Astrocyte of the spinal cord (primary cell): ENCODE measurements at regions not wholly inside any gene's neighbourhood (a gene's known extent, or its start where the extent isn't known, plus 50 kb on each side); places are given as distances from the start of the nearest gene placed in this dataset.

Source experiments
- DNase-seq: peaks from one replicate; pipeline ENCODE4 v3.0.0; 2011; ENCODE audit warnings: low read depth, low spot score
- H3K4me3 ChIP-seq: 2 replicates; pipeline ENCODE4 v1.5.1; 2011; ENCODE audit warnings: low read depth, mild to moderate bottlenecking, low read length, moderate library complexity
- in situ Hi-C: cut with HindIII; loops from 2 replicates; pipeline ENCODE4 v1.10.0; 2017; ENCODE audit warnings: low sequenced_read_pairs
- TF ChIP-seq, protein P1 (sequence below): IDR thresholded peaks from 2 replicates; pipeline ENCODE4 v1.5.1; 2012; ENCODE audit warnings: low read depth, mild to moderate bottlenecking, low read length, inconsistent platforms

DNA sequence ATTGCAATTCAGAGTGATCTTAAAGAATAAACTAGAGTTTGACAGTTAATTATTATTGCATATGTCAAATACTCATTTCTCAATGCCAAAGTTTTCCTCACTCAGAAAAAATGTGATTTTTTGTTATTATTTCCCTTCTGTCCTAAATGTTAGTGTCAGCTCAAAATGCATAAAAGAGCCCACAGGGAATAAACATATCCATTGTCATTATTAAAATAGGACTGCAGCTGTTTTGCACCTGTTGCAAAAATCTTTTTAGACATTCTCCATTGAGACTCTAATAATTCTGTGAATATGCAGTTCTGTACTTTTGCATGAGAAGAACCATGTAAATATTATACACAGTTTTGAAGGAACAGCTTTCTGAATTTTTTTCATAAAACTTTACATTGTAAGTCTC lies 540.0 kb upstream of the SLC39A10 start:
- TF ChIP-seq, protein P1, sequence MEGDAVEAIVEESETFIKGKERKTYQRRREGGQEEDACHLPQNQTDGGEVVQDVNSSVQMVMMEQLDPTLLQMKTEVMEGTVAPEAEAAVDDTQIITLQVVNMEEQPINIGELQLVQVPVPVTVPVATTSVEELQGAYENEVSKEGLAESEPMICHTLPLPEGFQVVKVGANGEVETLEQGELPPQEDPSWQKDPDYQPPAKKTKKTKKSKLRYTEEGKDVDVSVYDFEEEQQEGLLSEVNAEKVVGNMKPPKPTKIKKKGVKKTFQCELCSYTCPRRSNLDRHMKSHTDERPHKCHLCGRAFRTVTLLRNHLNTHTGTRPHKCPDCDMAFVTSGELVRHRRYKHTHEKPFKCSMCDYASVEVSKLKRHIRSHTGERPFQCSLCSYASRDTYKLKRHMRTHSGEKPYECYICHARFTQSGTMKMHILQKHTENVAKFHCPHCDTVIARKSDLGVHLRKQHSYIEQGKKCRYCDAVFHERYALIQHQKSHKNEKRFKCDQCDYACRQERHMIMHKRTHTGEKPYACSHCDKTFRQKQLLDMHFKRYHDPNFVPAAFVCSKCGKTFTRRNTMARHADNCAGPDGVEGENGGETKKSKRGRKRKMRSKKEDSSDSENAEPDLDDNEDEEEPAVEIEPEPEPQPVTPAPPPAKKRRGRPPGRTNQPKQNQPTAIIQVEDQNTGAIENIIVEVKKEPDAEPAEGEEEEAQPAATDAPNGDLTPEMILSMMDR = no peak

DNA sequence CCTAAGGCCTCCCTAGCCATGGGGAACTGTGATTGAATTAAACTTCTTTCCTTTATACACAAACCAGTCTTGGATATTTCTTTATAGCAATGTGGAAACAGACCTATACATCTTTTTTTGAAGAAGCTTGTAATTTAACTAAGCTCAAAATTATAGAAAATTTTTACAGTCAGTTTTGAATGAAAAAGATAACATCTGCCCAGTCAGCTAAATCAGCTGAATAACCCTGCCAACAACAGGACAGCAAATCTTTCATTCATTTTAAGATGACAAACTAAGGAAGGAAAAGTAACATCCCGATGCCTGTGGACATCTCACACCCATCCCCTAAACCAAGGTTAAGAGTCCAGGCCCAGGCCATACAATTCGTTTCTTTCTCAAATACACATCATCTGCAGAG lies 541.3 kb upstream of the SLC39A10 start:
- TF ChIP-seq, protein P1 = no peak
- no peak overlapping the region for H3K4me3 ChIP-seq
- in situ Hi-C loops = no loop called here
- no peak for DNase-seq

More for the DNA sequence above, 540.0 kb upstream of the SLC39A10 start:
- no peak overlapping the region for H3K4me3 ChIP-seq
- no peak for DNase-seq
- in situ Hi-C loops = no loop called here

DNA sequence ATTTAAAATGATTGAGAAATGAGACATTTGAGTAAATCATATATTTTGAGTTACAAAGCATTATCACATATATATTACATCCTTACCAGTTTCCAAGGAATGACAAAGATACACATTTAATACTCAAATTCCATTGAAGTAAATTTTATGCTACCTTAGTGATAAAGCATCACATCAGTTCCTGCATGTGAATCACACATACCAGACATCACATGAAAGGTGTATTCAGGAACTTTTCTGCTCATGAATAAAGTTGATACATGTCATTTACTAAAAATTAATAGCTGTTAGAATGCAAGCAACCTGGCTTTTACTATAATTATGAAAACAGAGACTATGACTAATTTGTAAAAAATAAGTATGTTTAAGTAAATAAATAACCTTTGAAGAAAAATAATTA lies 548.8 kb upstream of the SLC39A10 start:
- H3K4me3 ChIP-seq = no peak overlapping the region
- in situ Hi-C loops = no loop called here
- DNase-seq = no peak
- TF ChIP-seq, protein P1 = no peak

DNA sequence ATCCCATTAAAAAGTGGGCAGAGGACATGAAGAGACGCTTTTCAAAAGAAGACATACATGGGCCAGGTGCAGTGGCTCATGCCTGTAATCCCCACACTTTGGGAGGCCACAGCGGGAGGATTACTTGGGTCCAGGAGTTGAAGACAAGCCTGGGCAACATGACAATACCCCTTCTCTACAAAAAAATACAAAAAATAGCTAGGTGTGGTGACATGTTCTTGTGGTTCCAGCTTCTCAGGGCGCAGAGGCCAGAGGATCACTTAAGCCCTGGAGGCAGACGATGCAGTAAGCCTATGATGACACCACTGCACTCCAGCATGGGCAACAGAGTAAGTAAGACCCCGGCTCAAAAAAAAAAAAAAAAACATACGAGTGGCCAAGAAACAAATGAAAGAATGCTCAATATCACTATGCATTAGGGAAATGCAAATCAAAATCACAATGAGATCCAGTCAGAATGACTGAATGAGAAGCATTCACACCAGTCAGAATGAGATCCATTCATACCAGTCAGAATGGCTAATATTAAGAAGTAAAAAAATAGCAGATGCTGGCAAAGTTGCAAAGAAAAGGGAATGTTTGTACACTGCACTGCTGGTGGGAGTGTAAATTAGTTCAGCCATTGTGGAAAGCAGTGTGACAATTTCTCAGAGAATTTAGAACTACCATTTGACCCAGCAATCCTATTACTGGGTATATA lies 550.2 kb upstream of the SLC39A10 start:
- no peak overlapping the region for H3K4me3 ChIP-seq
- in situ Hi-C loops = no loop called here
- no peak for DNase-seq
- TF ChIP-seq, protein P1 = no peak

DNA sequence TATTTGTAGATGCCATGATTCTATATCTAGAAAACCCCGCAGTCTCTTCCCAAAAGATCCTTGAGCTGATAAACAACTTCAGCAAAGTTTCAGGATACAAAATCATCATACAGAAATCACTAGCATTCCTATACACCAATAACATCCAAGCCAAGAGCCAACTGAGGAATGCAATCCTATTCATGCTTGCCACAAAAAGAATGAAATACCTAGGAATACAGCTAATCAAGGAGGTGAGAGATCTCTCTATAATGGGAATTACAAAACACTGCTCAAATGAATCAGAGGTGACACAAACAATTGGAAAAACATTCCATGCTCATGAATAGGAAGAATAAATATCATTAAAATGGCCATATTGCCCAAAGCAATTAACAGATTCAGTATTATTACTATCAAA lies 551.4 kb upstream of the SLC39A10 start:
- in situ Hi-C loops = no loop called here
- TF ChIP-seq, protein P1 = no peak
- H3K4me3 ChIP-seq = no peak overlapping the region
- no peak for DNase-seq

DNA sequence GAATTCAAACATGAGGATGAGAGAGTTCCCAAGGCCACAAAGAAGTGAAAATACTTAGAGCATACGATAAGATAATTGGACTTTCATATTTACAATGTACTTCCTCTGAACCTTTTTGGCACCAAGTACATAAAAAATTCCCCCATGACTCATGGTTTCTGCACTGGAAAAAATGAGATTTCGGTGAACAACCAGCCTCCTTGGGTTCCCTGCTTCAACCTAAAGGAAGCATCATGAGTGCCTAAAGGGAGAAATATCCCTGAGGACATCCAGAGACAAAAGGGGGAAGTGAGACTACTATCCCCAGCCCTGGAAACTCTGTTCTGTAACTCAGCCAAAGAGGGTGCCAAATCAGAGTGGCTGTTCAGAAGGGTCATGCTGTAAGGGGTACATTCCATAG lies 562.7 kb upstream of the SLC39A10 start:
- H3K4me3 ChIP-seq = no peak overlapping the region
- DNase-seq = peak; percentile 31
- in situ Hi-C loops = no loop called here
- TF ChIP-seq, protein P1 = no peak
